Keratinocyte (primary cell): ENCODE measurements at regions not wholly inside any gene's neighbourhood (a gene's known extent, or its start where the extent isn't known, plus 50 kb on each side); places are given as distances from the start of the nearest gene placed in this dataset.
A peak's percentile ranks its signal among the peaks of the same experiment; 100 is the strongest.

Experiments
- DNase-seq: peaks from one replicate; pipeline ENCODE4 v3.0.0-alpha.2; 2011; ENCODE audit warnings: low read depth, missing footprints, low spot score
- FAIRE-seq: peaks from 2 replicates; lab custom pipeline; 2011; peaks lifted over from hg19 to GRCh38; lab: Jason Lieb, UNC
- H2AFZ ChIP-seq: 2 replicates; pipeline ENCODE4 v1.6.0; 2012; ENCODE audit warnings: low read length, control low read depth, inconsistent platforms; ENCODE audit not compliant: control insufficient read depth
- H3K27ac ChIP-seq: 2 replicates; pipeline ENCODE4 v1.5.1; 2011; ENCODE audit warnings: low read length; ENCODE audit not compliant: control insufficient read depth, insufficient read depth
- H3K27me3 ChIP-seq: 3 replicates; pipeline ENCODE4 v1.6.0; 2011; ENCODE audit warnings: low read length; ENCODE audit not compliant: control insufficient read depth, insufficient read depth; ENCODE audit errors: extremely low read depth
- H3K36me3 ChIP-seq, 2 experiments: 2 replicates in 1 of 2; 3 replicates in 1 of 2; pipeline ENCODE4 v1.5.1; 2011; ENCODE audit warnings: low read length in 2 of 2, mild to moderate bottlenecking in 1 of 2; ENCODE audit not compliant: control insufficient read depth in 2 of 2, insufficient read depth in 2 of 2; ENCODE audit errors: extremely low read depth in 1 of 2
- H3K4me1 ChIP-seq: 3 replicates; pipeline ENCODE4 v1.5.1; 2011; ENCODE audit warnings: low read length; ENCODE audit not compliant: control insufficient read depth, insufficient read depth; ENCODE audit errors: extremely low read depth
- H3K4me2 ChIP-seq: 3 replicates; pipeline ENCODE4 v1.6.0; 2011; ENCODE audit warnings: low read depth, low read length; ENCODE audit not compliant: control insufficient read depth, insufficient read depth; ENCODE audit errors: extremely low read depth
- H3K4me3 ChIP-seq, 3 experiments: fragments of 200-600 bp in 1 of 3; sonication (generic) in 1 of 3; 2 replicates in 2 of 3; 3 replicates in 1 of 3; pipeline ENCODE4 v1.5.1; 2011 to 2016; ENCODE audit warnings: low read length in 3 of 3, mild to moderate bottlenecking in 3 of 3, control low read depth in 2 of 3, inconsistent platforms in 1 of 3, low read depth in 1 of 3, mixed read lengths in 1 of 3, mixed run types in 1 of 3, moderate library complexity in 1 of 3; ENCODE audit not compliant: control insufficient read depth in 2 of 3, insufficient read depth in 2 of 3; ENCODE audit errors: extremely low read depth in 1 of 3
- H3K79me2 ChIP-seq: 2 replicates; pipeline ENCODE4 v1.6.0; 2012; ENCODE audit warnings: low read length; ENCODE audit not compliant: control insufficient read depth, insufficient read depth
- H3K9ac ChIP-seq: 3 replicates; pipeline ENCODE4 v1.6.0; 2011; ENCODE audit warnings: low read length; ENCODE audit not compliant: control insufficient read depth, insufficient read depth; ENCODE audit errors: extremely low read depth
- H3K9me1 ChIP-seq: 3 replicates; pipeline ENCODE4 v1.6.0; 2011; ENCODE audit warnings: low read length; ENCODE audit not compliant: control insufficient read depth, insufficient read depth; ENCODE audit errors: extremely low read depth
- H3K9me3 ChIP-seq: 2 replicates; pipeline ENCODE4 v1.5.1; 2012; ENCODE audit warnings: low read depth, low read length; ENCODE audit not compliant: control insufficient read depth
- H4K20me1 ChIP-seq: 3 replicates; pipeline ENCODE4 v1.6.0; 2011; ENCODE audit warnings: low read length; ENCODE audit not compliant: control insufficient read depth, insufficient read depth; ENCODE audit errors: extremely low read depth
- CTCF ChIP-seq, 3 experiments: IDR thresholded peaks in 1 of 3; conservative IDR thresholded peaks in 1 of 3; optimal IDR thresholded peaks in 1 of 3; 2 replicates in 2 of 3; 3 replicates in 1 of 3; pipeline versions ENCODE3 to v1.5.1; 2011; ENCODE audit warnings: low read length in 3 of 3, mild to moderate bottlenecking in 3 of 3, moderate library complexity in 2 of 3, control low read depth in 1 of 3, inconsistent platforms in 1 of 3; ENCODE audit not compliant: insufficient read depth in 2 of 3; ENCODE audit errors: extremely low read depth in 1 of 3
- EZH2 ChIP-seq: IDR thresholded peaks from one replicate; pipeline ENCODE4 v1.6.1; 2012; ENCODE audit warnings: inconsistent platforms, mild to moderate bottlenecking, low read length, moderate library complexity
- dilution Hi-C: fragments of 300-500 bp; cut with MboI; formaldehyde crosslinking; loops from one replicate; pipeline ENCODE4 v1.7.0; 2020; ENCODE audit warnings: low sequenced_read_pairs; ENCODE audit not compliant: extremely low pct_ligation_motif_present

DNA sequence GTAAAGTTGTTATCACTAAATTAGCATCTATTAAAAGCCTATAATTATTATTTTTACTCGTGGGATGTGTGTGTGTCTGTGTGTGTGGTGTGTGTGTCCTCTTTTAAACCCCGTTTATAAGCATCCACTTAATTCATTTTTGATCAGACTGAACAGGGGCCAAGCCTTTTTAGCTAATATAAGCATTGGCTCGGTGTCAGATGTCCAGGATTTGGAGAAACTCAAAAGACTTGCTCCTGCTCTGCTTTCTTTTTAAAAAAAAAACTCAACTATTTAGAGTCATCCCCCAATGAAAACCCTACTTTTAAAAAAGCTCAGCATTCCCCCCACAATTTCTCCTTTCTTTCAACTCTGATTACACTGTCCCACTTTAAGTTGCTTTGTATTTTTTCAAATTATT, 459.3 kb upstream of the MAF start:
- H3K27ac ChIP-seq: no peak overlapping the region
- dilution Hi-C loops: no loop called here

DNA sequence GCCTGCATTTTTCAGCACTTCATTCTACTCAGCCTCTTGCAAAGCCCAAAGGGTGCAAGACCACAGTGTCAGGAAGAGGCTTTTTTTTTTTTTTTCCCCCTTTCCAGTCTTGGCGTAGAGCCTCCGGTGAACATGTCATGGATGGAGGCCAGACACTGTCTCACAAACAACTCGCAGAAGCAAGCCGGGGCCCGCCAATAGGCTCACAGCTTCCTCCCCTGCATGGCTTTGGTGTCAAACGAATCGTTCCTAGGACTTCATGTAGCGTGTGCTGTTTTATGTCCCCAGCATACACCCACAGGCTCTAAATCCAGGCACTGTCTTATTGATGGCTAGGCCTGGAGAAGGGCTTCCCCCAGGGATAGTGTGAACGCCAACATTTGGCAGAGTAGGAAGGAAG, 457.7 kb upstream of the MAF start:
- TF ChIP-seq CTCF (optimal IDR thresholded peaks at IDR 0.05 in 1 of 3, IDR thresholded peaks at IDR 0.05 in 1 of 3, conservative IDR thresholded peaks at IDR 0.05 in 1 of 3; ENCODE audit: extremely low read depth in 1 of 3, insufficient read depth in 2 of 3, low read length in 3 of 3) (no peak), EZH2 (no peak)
- Histone ChIP-seq H2AFZ (peak overlapping the region; percentile 99), H3K27ac (no peak overlapping the region), H3K9me1 (no peaks in the 10 kb centered on the region), H3K27me3 (no peaks in the 10 kb centered on the region), H3K9ac (no peak overlapping the region), H3K4me2 (peak overlapping the region; percentile 76), H3K36me3 (no peaks in the 10 kb centered on the region), H3K79me2 (no peaks in the 10 kb centered on the region), H3K9me3 (no peaks in the 10 kb centered on the region), H3K4me3 (peak overlapping the region in 1 of 3 experiments; percentile 27), H3K4me1 (peaks cover 13% of the 10 kb centered on the region), H4K20me1 (no peaks in the 10 kb centered on the region)
- peak; percentile 81 for FAIRE-seq
- dilution Hi-C loops: no loop called here
- DNase-seq: no peak

More for the DNA sequence above, 459.3 kb upstream of the MAF start:
- Histone ChIP-seq H3K4me3 (no peak overlapping the region), H3K79me2 (no peaks in the 10 kb centered on the region), H3K4me1 (peaks cover 13% of the 10 kb centered on the region), H4K20me1 (no peaks in the 10 kb centered on the region), H3K27me3 (no peaks in the 10 kb centered on the region), H3K9me1 (no peaks in the 10 kb centered on the region), H3K9me3 (no peaks in the 10 kb centered on the region), H3K4me2 (no peak overlapping the region), H3K9ac (no peak overlapping the region), H2AFZ (no peak overlapping the region), H3K36me3 (no peaks in the 10 kb centered on the region)
- no peak for TF ChIP-seq EZH2
- TF ChIP-seq CTCF (optimal IDR thresholded peaks at IDR 0.05 in 1 of 3, IDR thresholded peaks at IDR 0.05 in 1 of 3, conservative IDR thresholded peaks at IDR 0.05 in 1 of 3; ENCODE audit: extremely low read depth in 1 of 3, insufficient read depth in 2 of 3, low read length in 3 of 3): no peak
- DNase-seq (no peak), FAIRE-seq (no peak)
